ENCODE measurements at regions not wholly inside any gene's neighbourhood (a gene's known extent, or its start where the extent isn't known, plus 50 kb on each side); places are given as distances from the start of the nearest gene placed in this dataset.

- TF ChIP-seq MLX (CRISPR knock-in tag; IDR thresholded peaks at IDR 0.05) = no peak
Observed at GRCh38 chr6:168133687-168134559, 54.9 kb upstream of the FRMD1 start (continued).

- Mint-ChIP-seq H3K4me3 (peak overlapping the region; percentile 22), H3K27me3 (ENCODE audit: low read depth) (peaks cover 23% of the 10 kb centered on the region), H3K36me3 (no peaks in the 10 kb centered on the region), H3K4me1 (peaks cover 33% of the 10 kb centered on the region), H3K9me3 (no peaks in the 10 kb centered on the region), H3K27ac (no peak overlapping the region)
- ChIA-PET POLR2A (interaction anchor here (0.9 kb wide), 1 partner anchor 152 kb away, joined by 3 read pairs; no protein-coding TSS in a partner anchor), CTCF (interaction anchor here (0.7 to 6.6 kb wide), 36 partner anchors 10 to 782 kb away, joined by 3 to 83 read pairs (median 5); no protein-coding TSS in a partner anchor)
- ATAC-seq (peak; percentile 28), DNase-seq (ENCODE audit: low spot score) (no peak)
- no peak for TF ChIP-seq NR1H2 (CRISPR knock-in tag; IDR thresholded peaks at IDR 0.05)
Observed at GRCh38 chr6:168133168-168133561, 54.2 kb upstream of the FRMD1 start.

- H3K4me1 Mint-ChIP-seq = peaks cover 33% of the 10 kb centered on the region
- no peaks in the 10 kb centered on the region for H3K9me3 Mint-ChIP-seq
- peaks cover 23% of the 10 kb centered on the region for H3K27me3 Mint-ChIP-seq (ENCODE audit: low read depth)
- ATAC-seq (peak; percentile 78), DNase-seq (ENCODE audit: low spot score) (peak; percentile 75)
- no peaks in the 10 kb centered on the region for H3K36me3 Mint-ChIP-seq
- no peak overlapping the region for H3K27ac Mint-ChIP-seq
- CTCF ChIA-PET = interaction anchor here (0.7 to 6.6 kb wide), 39 partner anchors 9 to 781 kb away, joined by 3 to 83 read pairs (median 5); no protein-coding TSS in a partner anchor
- POLR2A ChIA-PET = interaction anchor here (0.6 to 0.9 kb wide), 2 partner anchors 59 to 151 kb away, joined by 3 read pairs; no protein-coding TSS in a partner anchor
- peak overlapping the region; percentile 27 for H3K4me3 Mint-ChIP-seq
- no peak for TF ChIP-seq PRDM15 (CRISPR knock-in tag; IDR thresholded peaks at IDR 0.05)
- no peak for TF ChIP-seq ZBTB21 (CRISPR knock-in tag; IDR thresholded peaks at IDR 0.05; ENCODE audit: borderline replicate concordance)
- 0 out of 2 replicates have a peak, but pooled peaks have one; percentile 9 for TF ChIP-seq ZNF219 (CRISPR knock-in tag; IDR thresholded peaks at IDR 0.05; ENCODE audit: borderline replicate concordance)
- TF ChIP-seq OVOL2 (CRISPR knock-in tag; IDR thresholded peaks at IDR 0.05; ENCODE audit: borderline replicate concordance) = no peak
- no peak for TF ChIP-seq CREM (CRISPR knock-in tag; IDR thresholded peaks at IDR 0.05)
- TF ChIP-seq ATF3 (CRISPR knock-in tag; conservative IDR thresholded peaks at IDR 0.05) = no peak
- peak; percentile 79 for TF ChIP-seq MAX (CRISPR knock-in tag; IDR thresholded peaks at IDR 0.05)
- TF ChIP-seq ZNF232 (CRISPR knock-in tag; IDR thresholded peaks at IDR 0.05) = no peak
- TF ChIP-seq E2F4 (CRISPR knock-in tag; IDR thresholded peaks at IDR 0.05; ENCODE audit: borderline replicate concordance, low read depth) = no peak
- peak; percentile 40; the same call in 1 of the 2 replicates for TF ChIP-seq TEAD1 (CRISPR knock-in tag; IDR thresholded peaks at IDR 0.05)
- TF ChIP-seq ZNF121 (CRISPR knock-in tag; IDR thresholded peaks at IDR 0.05) = no peak
- no peak for TF ChIP-seq ARID4B (CRISPR knock-in tag; IDR thresholded peaks at IDR 0.05; ENCODE audit: borderline replicate concordance)
- TF ChIP-seq ETV6 (CRISPR knock-in tag; IDR thresholded peaks at IDR 0.05) = peak; percentile 59; the same call in 1 of the 2 replicates
- no peak for TF ChIP-seq ZNF416 (CRISPR knock-in tag; IDR thresholded peaks at IDR 0.05)
- no peak for TF ChIP-seq FOXJ3 (CRISPR knock-in tag; IDR thresholded peaks at IDR 0.05; ENCODE audit: borderline replicate concordance)
- no peak for TF ChIP-seq ZNF512 (CRISPR knock-in tag; IDR thresholded peaks at IDR 0.05; ENCODE audit: borderline replicate concordance)
Observed at GRCh38 chr6:168132531-168133167, 53.6 kb upstream of the FRMD1 start.
